ENCODE measurements at regions not wholly inside any gene's neighbourhood (a gene's known extent, or its start where the extent isn't known, plus 50 kb on each side); places are given as distances from the start of the nearest gene placed in this dataset.

DNA sequence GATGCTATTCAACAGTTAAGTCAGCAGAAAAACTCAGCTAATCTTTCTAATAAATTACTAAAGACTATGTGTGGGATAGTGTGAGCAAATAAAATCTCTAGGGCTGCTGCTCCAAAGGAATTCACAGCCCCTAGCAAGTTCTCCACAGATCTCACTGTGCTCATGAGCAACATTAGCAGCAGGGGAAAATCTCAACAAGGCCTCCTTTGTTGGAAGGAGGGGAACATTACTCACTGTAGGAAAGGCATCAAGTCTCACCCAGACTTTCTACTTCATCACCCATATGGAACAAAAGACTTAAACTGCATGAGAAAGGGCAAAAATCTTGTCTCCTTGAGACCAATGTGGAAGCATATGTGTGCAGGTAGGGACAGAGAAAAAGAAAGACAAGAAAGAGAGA, 726.4 kb upstream of the SLC35B3 start:
- TF ChIP-seq, protein P1, sequence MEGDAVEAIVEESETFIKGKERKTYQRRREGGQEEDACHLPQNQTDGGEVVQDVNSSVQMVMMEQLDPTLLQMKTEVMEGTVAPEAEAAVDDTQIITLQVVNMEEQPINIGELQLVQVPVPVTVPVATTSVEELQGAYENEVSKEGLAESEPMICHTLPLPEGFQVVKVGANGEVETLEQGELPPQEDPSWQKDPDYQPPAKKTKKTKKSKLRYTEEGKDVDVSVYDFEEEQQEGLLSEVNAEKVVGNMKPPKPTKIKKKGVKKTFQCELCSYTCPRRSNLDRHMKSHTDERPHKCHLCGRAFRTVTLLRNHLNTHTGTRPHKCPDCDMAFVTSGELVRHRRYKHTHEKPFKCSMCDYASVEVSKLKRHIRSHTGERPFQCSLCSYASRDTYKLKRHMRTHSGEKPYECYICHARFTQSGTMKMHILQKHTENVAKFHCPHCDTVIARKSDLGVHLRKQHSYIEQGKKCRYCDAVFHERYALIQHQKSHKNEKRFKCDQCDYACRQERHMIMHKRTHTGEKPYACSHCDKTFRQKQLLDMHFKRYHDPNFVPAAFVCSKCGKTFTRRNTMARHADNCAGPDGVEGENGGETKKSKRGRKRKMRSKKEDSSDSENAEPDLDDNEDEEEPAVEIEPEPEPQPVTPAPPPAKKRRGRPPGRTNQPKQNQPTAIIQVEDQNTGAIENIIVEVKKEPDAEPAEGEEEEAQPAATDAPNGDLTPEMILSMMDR (IDR thresholded peaks at IDR 0.05 in 4 of 5, conservative IDR thresholded peaks at IDR 0.05 in 1 of 5) = no peak
- no peak for TF ChIP-seq POLR2A (IDR thresholded peaks at IDR 0.05)

All from gastrocnemius medialis (tissue), 4 donors.